HTR-8/SVneo (cell line): ENCODE measurements at regions not wholly inside any gene's neighbourhood (a gene's known extent, or its start where the extent isn't known, plus 50 kb on each side); places are given as distances from the start of the nearest gene placed in this dataset.
A peak's percentile ranks its signal among the peaks of the same experiment; 100 is the strongest.
"Not testable (repeated sequence)": the region's sequence is repeated elsewhere in the genome, so short reads cannot be mapped to it uniquely, and the experiment has no call there.

Experiments used
- DNase-seq: peaks from one replicate; pipeline ENCODE4 v3.0.0; 2011; ENCODE audit warnings: low spot score, mixed read lengths; ENCODE audit not compliant: insufficient read length
- FAIRE-seq: peaks from 2 replicates; lab custom pipeline; 2011; peaks lifted over from hg19 to GRCh38; lab: Jason Lieb, UNC

DNA sequence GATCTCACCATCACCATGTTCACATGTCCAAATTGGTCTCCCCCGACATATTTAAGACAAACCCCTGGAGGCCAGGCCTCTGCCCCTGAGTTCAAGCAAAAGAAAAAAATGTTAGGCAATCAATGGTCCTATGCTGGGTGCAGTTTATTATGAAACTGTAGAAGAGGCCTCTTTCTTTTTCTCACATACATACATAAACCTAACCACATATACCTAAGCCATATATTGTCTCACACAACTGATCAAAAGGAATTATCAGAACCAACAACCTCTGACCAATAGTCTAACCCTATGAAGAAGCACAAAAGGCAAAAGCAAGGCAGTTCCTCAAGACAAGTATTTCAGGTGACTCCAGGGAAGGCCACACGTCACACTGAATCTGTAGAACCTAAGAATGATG lies 49.9 kb downstream of the ILRUN start:
- FAIRE-seq: no peak
- DNase-seq: no peak

DNA sequence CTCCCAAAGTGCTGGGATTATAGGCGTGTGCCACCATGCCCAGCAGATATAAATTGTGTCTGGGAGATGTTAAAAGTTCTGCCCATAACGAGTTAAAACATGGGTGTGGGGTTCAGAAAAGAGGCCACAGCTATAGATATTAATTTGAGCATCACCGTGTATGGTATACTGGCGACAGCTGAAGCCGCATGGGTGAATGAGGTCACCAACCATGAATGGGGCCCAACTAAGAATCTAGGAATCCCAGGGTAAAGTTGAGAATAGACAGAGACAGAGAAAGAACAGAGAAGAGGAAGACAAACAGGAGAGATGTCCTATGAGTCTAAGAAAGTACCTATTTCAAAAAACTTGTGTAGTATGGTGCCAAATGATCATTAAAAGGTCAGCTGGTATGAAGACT lies 50.9 kb downstream of the ILRUN start:
- DNase-seq (no peak), FAIRE-seq (no peak)

DNA sequence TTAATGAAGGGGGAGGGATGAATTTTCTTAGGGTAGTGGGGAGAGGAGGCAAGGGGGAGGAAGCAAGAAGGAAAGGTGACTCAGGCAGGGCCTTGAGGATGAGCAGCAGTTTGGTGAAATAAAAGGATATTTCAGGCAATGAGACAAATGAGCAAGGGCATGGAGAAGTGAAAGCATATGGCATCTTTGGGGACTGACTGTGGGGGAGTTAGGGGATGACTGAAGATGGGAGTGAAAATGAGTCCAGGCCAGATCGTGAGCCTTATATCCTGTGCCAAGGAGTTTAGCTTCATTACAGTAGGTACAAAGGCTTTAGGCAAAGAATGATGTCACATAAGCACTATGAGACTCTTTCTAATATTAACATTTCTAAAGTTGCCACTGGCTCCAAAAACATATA lies 51.9 kb downstream of the ILRUN start:
- no peak for FAIRE-seq
- no peak for DNase-seq

DNA sequence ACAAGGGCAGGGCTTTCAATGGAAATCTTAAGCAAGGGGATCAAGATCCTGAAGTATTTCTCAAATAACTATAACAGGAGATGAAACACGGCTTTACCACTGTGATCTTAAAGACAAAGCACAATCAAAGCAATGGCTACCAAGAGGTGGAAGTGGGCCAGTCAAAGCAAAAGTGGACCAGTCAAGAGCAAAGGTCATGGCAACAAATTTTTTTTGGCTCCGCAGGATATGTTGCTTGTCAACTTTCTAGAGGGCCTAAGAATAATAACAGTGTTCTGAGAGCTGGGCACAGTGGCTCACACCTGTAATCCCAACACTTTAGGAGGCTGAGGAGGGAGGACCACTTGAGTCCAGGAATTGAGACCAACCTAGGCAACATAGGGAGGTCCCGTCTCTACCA lies 54.1 kb downstream of the ILRUN start:
- FAIRE-seq: no peak
- DNase-seq: no peak

DNA sequence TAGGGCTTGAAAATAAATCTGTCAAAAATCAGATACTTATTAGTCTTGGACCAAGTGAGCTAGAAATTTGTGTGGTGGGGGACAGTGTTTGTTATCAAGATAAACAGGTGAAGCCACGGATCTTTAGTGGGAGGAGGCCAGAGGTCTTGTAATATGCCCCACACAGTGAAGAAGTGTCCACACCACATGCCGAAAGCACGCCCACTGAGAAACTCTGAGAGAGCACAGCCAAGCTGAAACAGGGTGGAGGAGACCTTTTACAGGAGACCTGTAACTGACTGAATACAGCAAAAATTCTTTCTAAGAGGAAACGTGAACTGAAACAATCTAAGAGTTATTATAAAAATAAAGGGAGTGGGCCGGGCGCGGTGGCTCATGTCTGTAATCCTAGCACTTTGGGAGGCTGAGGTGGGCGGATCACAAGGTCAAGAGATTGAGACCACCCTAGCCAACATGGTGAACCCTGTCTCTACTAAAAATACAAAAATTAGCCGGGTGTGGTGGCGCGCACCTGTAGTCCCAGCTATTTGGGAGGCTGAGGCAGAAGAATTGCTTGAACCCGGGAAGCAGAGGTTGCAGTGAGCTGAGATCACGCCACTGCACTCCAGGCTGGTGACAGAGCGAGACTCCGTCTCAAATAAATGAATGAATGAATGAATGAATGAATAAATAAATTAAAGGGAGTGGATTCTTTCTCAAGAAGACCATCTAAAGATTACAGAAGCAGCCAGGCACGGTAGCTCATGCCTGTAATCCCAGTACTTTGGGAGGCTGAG lies 56.3 kb downstream of the ILRUN start:
- not testable (repeated sequence) for FAIRE-seq

DNA sequence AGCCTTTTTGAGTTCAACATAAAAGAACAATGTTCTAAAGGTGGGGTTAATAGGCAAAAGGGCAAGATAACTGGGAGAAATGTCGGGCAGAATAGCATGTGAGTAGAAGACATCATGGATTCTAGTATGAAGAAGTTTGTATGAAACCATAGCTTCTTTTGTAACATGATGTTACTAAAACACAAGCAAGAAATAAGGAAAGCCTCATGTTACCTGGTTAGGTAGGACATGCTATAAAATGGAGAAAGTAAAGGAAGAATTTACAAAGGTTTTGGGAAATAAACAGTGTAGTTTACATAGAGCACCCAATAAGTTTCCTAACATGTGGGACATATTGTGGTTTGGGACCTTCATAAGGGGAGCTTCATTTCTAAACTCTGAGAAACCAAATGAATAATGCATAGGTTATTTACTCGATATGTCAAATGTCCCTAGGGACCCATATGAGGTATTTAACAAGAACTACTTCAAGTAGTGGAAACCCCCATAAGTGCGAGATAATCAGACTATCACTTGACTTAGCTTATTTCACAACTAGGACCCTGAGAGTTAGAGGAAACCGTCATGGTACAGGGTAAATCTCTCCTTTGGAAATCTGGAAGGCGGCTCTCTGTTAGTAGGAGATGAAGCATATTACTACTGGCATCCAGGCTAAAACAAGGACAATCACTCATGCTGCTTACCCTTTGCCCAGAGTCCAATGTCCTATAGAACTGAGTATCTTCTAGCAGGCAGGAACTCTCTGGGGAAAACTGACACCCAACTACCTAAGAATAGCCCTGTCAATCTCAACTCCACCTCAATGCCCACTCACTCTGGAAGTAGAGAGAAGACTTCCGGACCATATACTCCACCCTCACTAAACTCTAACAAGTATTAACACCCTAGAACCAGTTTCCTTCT lies 57.5 kb downstream of the ILRUN start:
- DNase-seq (no peak), FAIRE-seq (no peak)

More for the DNA sequence above, 56.3 kb downstream of the ILRUN start:
- DNase-seq: not testable (repeated sequence)

DNA sequence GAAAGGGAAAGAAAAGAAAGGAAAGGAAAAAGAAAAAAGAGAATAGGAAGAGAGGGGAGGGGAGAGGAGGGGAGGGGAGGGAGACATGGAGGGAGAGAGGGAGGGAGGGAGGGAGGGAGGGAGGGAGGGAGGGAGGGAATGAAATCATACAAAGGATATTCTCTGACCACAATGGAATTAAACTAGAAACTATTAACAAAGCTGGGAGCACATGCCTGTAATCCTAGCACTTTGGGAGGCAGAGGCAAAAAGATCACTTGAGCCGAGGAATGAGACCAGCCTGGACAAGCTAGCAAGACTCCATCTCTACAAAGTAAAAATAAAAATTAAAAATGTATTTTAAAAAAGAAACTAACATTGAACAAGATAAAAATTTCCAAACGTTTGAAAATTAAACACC lies 62.8 kb downstream of the ILRUN start:
- no peak for FAIRE-seq

DNA sequence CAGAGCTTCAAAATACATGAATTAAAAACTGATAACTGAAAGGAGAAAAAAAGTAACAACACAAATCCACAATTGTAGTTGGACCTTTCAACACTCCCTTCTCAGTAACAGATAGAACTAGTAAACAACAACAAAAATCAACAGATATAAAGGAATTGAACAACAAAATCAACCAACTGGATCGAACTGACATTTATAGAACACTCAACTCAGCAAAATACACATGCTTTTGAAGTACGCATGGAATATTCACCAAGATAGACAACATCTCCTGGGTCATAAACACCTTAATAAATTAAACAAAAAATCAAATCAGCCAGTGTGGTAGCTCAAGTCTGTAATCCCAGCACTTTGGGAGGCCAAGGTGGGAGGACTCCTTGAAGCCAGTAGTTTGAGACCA lies 63.3 kb downstream of the ILRUN start:
- no peak for FAIRE-seq
- DNase-seq: no peak

More for the DNA sequence above, 62.8 kb downstream of the ILRUN start:
- no peak for DNase-seq

DNA sequence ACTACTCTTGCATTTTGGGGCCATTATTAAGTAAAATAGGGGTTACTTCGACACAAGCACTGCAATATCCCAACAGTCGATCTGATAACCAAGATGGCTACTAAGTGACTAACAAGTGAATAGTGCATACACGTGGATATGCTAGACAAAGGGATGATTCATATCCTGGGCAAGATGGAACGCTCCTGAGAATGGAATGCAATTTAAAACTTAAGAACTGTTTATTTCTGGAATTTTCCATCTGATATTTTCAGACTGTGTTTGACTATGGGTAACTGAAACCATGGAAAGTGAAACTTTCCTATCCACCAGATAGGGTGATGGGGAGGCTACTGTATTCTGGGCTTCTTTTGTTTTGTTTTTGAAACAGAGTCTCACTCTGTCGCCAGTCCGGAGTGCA lies 66.5 kb downstream of the ILRUN start:
- FAIRE-seq (no peak), DNase-seq (peak; percentile 41)

DNA sequence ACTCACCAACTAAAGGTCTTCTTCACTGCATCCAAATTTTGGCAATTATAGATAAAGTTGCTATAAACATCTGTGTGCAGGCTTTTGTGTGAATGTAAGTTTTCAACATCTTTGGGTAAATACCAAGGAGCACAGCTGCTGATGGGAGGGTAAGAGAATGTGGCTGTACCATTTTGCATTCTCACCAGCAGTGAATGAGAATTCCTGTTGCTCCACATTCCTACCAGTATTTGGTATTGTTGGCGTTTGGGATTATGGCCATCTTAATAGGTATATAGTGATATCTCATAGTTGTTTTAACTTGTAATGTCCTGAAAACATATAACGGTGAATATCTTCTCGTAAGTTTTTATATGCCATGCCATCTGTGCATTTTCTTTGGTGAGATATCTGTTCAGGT lies 69.3 kb downstream of the ILRUN start:
- DNase-seq (no peak), FAIRE-seq (no peak)

DNA sequence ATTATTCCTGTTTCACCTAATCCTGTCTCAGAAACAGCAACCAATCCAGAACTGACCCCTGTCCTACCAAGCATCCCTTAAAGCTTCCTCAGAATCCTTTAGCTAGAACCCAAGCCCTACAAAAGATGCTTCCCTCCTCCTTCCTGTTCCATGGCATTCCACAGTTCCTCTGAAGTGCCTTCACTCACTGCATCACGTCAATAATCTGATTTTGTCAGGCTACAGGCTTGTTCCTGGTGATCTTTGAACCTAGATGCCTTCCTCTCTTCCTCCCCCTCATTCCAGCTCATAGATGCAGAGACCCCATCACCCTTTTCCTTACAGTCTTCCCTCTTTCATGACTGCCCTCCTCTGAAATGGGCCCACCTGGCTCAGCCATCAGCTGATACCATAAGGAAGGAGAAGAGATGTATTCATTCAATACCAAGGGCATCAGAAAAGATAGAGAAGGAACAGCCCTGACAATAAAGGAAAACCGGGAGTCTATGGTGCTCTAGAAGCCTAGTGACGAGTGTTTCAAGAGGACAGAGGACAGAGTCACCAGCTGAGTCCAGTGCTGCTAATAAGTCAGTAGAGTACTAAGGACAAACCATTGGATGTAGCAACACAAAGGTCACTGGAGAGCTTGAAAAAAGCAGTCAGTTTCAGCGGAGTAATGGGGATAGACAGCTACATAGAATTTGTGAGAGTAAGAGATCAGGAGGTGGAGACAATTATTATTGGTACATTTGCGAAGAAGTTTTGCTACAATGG lies 62.5 kb upstream of the SPDEF start:
- FAIRE-seq: no peak
- DNase-seq: no peak

DNA sequence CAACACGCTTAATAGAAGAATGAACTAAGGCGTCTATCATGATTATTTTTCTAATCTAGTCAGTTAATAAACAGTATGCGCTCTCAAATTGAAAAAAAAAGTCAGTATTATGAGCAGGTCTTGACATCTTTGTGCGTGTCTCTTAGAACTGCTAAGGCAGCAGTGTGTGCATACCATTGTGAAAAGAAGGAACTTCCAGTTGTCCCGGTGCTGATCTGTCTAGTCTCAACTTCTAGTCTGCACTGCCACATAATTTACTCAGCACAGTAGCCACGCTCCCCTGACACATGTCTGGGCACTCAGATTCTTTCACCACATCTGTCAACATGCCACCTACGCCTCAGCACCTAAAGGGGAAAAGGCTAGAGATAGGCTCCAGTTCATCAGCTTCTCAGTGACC lies 61.1 kb upstream of the SPDEF start:
- no peak for FAIRE-seq
- DNase-seq: no peak

DNA sequence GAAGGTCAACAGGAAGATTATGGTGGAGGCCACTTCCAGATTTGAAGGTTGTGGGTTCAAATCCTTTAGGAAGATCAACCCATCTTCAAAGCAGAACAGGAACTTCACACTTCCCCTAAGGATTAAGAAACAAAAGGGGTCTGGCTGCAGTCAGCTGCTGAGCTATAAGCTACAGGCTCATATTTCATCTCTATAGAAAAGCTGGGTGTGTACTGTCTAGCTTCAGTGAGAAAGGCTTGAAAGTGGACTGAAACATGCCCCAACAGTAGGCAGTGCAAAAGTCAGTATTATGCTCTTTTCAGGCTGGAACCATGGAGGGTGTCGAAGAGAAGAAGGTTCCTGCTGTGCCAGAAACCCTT lies 60.1 kb upstream of the SPDEF start:
- no peak for FAIRE-seq
- DNase-seq: no peak

DNA sequence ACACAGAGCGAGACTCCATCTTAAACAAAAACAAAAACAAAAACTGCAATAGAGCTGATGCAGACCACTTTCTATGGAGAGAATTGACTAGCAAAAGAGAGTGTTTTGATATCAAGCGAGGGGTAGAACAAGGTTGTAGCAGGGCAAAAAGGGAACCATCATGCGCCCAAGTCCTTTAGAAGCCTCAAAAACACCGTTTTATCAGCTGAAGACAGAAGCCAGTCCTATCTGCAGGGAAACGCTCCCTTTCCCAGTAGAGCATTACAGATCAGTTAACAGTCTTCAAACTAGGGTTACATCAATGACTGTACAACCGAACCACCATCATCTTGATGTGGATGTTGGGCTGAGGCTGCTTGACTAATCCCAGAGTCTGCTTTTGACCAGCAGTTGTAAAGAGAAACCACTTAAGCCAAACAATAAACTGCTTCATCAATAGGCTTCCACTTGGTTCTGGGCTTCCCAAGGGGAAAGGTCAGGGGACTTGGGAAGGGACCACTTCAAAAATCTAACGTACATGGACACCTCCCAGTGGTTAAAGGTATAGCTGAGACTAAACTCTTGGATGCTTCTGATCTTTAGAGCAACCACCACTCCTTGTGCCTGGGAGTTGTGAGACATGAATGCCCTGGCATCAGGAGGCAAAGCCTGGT lies 59.6 kb upstream of the SPDEF start:
- DNase-seq (no peak), FAIRE-seq (no peak)

DNA sequence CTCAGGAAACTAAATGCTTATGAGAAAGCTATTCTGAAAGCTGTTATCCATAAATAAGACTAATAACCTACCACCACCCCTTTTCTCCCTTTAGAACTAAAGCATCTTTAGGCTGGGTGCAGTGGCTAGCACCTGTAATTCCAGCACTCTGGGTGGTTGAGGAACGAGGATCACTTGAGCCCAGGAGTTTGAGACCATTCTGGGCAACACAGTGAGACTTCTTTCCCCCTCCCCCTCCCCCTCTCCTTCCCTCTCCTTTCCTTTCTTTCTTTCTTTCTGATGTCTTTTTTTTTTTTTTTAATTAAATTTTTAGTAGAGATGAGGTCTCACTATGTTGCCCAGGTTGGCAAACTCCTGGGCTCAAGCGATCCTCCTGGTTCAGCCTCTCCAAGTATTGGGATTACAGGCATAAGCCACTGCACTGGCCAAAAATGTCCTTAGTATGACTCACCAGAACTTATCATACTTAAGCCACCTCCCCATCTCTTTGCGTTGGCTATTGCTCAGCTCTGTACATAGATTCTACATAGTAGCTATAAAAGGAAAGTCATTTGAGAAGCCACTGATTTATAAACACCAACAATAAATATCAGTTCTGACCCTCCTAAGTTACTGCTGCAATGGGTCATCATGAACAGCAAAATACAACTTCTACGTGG lies 54.8 kb upstream of the SPDEF start:
- FAIRE-seq (no peak), DNase-seq (peak; percentile 59)

DNA sequence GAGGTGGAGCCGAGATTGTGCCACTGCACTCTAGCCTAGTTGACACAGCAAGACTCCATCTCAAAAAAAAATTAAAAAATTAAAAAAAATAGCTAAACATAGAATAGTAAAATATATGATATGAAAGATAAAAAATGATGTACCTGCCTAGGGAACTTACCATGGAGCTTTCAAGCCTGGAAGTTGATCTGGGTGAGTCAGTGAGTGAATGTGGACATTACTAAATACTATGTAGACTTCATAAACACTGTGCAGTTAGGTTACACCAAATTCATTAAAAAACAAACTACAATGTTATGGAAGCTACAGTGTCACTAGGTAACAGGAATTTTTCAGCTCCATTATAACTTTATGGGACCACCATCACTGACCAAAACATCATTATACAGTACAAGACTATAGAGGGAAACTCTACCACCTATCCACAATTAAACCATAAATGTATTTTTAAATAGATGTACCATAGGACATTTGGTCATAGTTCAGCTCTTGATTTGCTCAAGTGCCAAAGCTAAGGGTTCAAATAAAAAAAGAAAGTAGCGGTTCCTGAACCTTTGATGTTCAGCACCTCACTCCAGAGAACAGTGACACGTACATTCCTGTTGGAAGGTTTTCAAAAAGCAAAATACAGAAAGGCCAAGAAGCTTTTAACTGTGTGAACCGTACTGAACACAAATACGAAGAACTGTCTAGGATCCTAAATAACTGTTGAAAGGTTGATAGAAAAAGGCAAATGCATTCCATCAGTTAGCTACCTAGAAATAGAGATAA lies 52.4 kb upstream of the SPDEF start:
- FAIRE-seq: no peak

DNA sequence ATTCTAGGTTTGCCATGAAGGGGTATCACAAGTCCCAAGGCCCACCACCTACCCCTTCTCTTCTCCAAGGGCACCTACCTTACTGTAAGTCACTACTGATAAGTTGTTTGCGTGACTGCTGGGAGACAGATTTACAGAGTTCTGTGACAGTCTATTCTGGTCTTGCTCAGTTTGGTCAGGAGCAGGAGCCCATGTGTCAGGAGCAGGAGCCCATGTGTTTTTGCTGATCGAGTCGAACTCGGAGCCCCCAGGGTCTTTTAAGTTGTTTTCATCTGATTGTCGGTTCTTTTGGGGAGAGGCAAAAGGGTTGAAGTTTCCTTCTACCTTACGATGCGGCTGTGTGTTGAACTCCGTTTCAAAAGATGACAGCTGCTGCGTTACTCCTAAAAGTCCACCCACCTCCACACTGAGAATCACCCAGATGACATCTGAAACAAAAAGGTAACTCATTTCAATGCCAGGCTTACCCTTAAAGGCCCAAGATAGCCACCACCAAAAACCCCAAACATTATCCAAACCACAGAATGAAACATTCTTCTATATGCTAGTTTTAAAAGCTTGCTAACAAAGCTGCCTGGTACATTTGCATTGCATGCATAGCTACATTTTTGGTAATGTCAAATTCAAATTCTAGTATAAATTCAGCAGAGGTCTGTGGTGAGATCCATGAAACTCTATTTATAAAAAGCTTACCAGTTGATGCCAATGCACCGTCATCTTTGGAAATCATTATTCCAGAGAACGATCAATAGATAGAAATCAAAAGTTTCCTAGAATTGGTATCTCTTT lies 50.5 kb upstream of the SPDEF start:
- DNase-seq (no peak), FAIRE-seq (no peak)

More for the DNA sequence above, 52.4 kb upstream of the SPDEF start:
- DNase-seq: no peak
